ENCODE measurements at regions not wholly inside any gene's neighbourhood (a gene's known extent, or its start where the extent isn't known, plus 50 kb on each side); places are given as distances from the start of the nearest gene placed in this dataset.

- no peak overlapping the region for H3K4me2 ChIP-seq (replicated peaks; ENCODE audit: extremely low read depth, low read length, poor library complexity, severe bottlenecking)
- intact Hi-C loops (cut with micrococcal nuclease): no loop called here
- H3K27ac ChIP-seq (ENCODE audit: low read depth in 1 of 2, low read length in 2 of 2): no peak overlapping the region
- no peaks in the 10 kb centered on the region for H3K4me1 ChIP-seq (ENCODE audit: control insufficient read depth in 1 of 2, insufficient read depth in 2 of 2, low read length in 2 of 2)
- Mint-ChIP-seq H3K4me3 (no peak overlapping the region), H3K27ac (no peak overlapping the region), H3K36me3 (no peaks in the 10 kb centered on the region), H3K4me1 (no peaks in the 10 kb centered on the region), H3K27me3 (ENCODE audit: low read depth in 3 of 3) (no peaks in the 10 kb centered on the region), H3K9me3 (peaks cover 0 to 6% (median 2%) of the 10 kb centered on the region in 7 donors)
- 57% methylated on average over 1 of the region's 2 CpGs for WGBS (ENCODE audit: insufficient coverage)
- no peak overlapping the region for H2AFZ ChIP-seq (ENCODE audit: insufficient read depth, low read depth, low read length, poor library complexity, severe bottlenecking)
- H3K9ac ChIP-seq (ENCODE audit: insufficient read depth, low read length, poor library complexity, severe bottlenecking): no peak overlapping the region
- H3K9me3 ChIP-seq (replicated peaks in 1 of 2; ENCODE audit: control insufficient read depth in 1 of 2, insufficient read depth in 1 of 2, low read length in 2 of 2): no peaks in the 10 kb centered on the region
- no peaks in the 10 kb centered on the region for H3K27me3 ChIP-seq (ENCODE audit: control insufficient read depth in 2 of 2, insufficient read depth in 2 of 2, low read length in 2 of 2)
- no peaks in the 10 kb centered on the region for H4K20me1 ChIP-seq (ENCODE audit: insufficient read depth, low read length)
- H3K4me3 ChIP-seq (replicated peaks in 1 of 3; ENCODE audit: low read depth in 2 of 3, low read length in 3 of 3): no peak overlapping the region
- no peaks in the 10 kb centered on the region for H3K36me3 ChIP-seq (replicated peaks in 1 of 2; ENCODE audit: control insufficient read depth in 1 of 2, insufficient read depth in 2 of 2, low read length in 2 of 2)
- no peak for DNase-seq
- no peaks in the 10 kb centered on the region for H3K79me2 ChIP-seq (ENCODE audit: insufficient read depth, low read length)
- TF ChIP-seq, protein P1, sequence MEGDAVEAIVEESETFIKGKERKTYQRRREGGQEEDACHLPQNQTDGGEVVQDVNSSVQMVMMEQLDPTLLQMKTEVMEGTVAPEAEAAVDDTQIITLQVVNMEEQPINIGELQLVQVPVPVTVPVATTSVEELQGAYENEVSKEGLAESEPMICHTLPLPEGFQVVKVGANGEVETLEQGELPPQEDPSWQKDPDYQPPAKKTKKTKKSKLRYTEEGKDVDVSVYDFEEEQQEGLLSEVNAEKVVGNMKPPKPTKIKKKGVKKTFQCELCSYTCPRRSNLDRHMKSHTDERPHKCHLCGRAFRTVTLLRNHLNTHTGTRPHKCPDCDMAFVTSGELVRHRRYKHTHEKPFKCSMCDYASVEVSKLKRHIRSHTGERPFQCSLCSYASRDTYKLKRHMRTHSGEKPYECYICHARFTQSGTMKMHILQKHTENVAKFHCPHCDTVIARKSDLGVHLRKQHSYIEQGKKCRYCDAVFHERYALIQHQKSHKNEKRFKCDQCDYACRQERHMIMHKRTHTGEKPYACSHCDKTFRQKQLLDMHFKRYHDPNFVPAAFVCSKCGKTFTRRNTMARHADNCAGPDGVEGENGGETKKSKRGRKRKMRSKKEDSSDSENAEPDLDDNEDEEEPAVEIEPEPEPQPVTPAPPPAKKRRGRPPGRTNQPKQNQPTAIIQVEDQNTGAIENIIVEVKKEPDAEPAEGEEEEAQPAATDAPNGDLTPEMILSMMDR (IDR thresholded peaks at IDR 0.05): no peak
These were observed 1102.3 kb downstream of the GRM8 start for GRCh38 chr7:126150278-126150958.

- Histone ChIP-seq H3K27ac (ENCODE audit: low read depth in 1 of 2, low read length in 2 of 2) (no peak overlapping the region), H2AFZ (ENCODE audit: insufficient read depth, low read depth, low read length, poor library complexity, severe bottlenecking) (no peak overlapping the region), H3K4me1 (ENCODE audit: control insufficient read depth in 1 of 2, insufficient read depth in 2 of 2, low read length in 2 of 2) (no peaks in the 10 kb centered on the region), H3K9me3 (replicated peaks in 1 of 2; ENCODE audit: control insufficient read depth in 1 of 2, insufficient read depth in 1 of 2, low read length in 2 of 2) (no peaks in the 10 kb centered on the region), H4K20me1 (ENCODE audit: insufficient read depth, low read length) (no peaks in the 10 kb centered on the region), H3K27me3 (ENCODE audit: control insufficient read depth in 2 of 2, insufficient read depth in 2 of 2, low read length in 2 of 2) (no peaks in the 10 kb centered on the region), H3K9ac (ENCODE audit: insufficient read depth, low read length, poor library complexity, severe bottlenecking) (no peak overlapping the region), H3K36me3 (replicated peaks in 1 of 2; ENCODE audit: control insufficient read depth in 1 of 2, insufficient read depth in 2 of 2, low read length in 2 of 2) (no peaks in the 10 kb centered on the region), H3K79me2 (ENCODE audit: insufficient read depth, low read length) (no peaks in the 10 kb centered on the region), H3K4me2 (replicated peaks; ENCODE audit: extremely low read depth, low read length, poor library complexity, severe bottlenecking) (no peak overlapping the region), H3K4me3 (replicated peaks in 1 of 3; ENCODE audit: low read depth in 2 of 3, low read length in 3 of 3) (no peak overlapping the region)
- H3K4me1 Mint-ChIP-seq: no peaks in the 10 kb centered on the region
- TF ChIP-seq, protein P1 (IDR thresholded peaks at IDR 0.05): no peak
- no peak for DNase-seq
- H3K27ac Mint-ChIP-seq: no peak overlapping the region
- H3K9me3 Mint-ChIP-seq: peaks cover 0 to 2% (median 0%) of the 10 kb centered on the region in 7 donors
- H3K4me3 Mint-ChIP-seq: no peak overlapping the region
- no peaks in the 10 kb centered on the region for H3K27me3 Mint-ChIP-seq (ENCODE audit: low read depth in 3 of 3)
- intact Hi-C loops (cut with micrococcal nuclease): no loop called here
- H3K36me3 Mint-ChIP-seq: no peaks in the 10 kb centered on the region
These were observed 1111.8 kb downstream of the GRM8 start for GRCh38 chr7:126140858-126141466.

All from CD14-positive monocyte (primary cell).